GM18909 (cell line): ENCODE measurements at regions not wholly inside any gene's neighbourhood (a gene's known extent, or its start where the extent isn't known, plus 50 kb on each side); places are given as distances from the start of the nearest gene placed in this dataset.
"Not testable (repeated sequence)": the region's sequence is repeated elsewhere in the genome, so short reads cannot be mapped to it uniquely, and the experiment has no call there.

ENCODE experiments used
- ATAC-seq: cut with Tn5 transposase; IDR thresholded peaks from one replicate; pipeline ENCODE4 v1.9.1; 2021; ENCODE audit warnings: mild to moderate bottlenecking; ENCODE audit not compliant: unreplicated experiment, poor library complexity

DNA sequence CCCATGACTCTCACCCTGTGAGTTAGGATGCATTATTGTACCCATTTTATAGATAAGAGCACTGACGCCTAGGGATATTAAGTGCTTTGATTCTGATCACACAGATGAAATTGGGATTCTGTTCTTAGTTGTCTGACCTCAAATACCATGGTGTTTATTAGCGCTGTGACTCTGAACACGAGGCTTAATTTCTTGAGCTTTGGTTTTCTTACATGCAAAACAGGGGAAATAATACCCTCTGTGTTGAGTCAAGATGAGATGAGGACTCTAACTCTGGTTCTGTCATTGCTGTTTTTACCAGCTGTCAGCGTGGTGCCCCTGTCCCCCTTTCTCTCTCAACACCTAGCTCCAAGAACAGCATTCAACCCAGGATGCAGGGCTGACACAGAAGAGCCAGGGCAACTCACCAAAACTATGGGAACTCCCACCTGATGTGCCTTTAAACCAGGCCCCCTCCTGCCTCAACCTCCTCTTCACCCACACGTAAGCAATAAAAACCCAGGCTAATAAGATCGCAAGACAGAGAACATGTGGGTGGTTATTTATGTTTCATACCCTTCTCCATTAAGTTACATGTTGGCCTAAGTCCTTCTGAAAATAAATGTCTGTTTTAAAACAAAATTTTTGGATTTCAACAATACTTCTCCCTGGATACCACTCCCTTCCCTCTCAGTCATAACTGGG is 100.1 kb upstream of the SPATA12 start:
- no peak for ATAC-seq

DNA sequence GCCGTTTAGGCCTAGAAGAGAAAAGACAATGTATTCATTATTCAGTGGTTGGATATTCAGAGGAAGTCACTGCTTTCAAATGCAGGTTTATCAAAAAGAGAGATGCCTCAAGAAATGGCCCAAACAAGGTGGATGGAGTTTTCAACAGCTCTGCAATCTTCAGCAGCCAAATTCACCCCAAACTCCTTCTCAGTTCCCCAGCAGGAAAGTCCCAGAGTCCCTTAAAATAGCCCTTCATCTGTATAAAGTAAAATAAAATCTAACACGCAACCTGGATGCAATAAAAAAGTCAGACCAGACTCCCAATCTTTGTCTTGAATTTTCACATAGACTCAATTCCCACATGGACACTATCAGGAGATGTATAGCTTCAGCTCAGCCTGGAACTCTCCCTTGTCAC is 101.6 kb upstream of the SPATA12 start:
- ATAC-seq, result no peak

DNA sequence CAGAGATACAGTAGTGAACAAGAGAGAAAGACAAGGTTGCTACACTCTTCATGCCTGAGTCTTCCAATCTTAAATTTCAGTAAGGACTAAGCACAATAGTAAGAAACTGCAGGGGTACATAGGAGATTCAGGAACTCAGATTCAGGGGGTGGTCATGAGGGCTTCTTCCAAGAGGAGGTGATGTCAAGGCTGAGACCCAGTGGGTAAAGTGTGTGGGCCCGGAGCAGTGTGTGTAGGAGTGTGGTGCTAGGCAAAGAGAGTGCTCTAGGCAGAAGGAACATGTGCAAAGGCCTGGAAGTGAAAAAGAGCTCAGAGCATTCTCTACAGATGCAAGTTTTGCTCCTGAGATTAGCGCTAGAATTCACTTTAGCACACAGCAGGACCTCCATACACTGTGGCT is 102.9 kb upstream of the SPATA12 start:
- no peak for ATAC-seq

DNA sequence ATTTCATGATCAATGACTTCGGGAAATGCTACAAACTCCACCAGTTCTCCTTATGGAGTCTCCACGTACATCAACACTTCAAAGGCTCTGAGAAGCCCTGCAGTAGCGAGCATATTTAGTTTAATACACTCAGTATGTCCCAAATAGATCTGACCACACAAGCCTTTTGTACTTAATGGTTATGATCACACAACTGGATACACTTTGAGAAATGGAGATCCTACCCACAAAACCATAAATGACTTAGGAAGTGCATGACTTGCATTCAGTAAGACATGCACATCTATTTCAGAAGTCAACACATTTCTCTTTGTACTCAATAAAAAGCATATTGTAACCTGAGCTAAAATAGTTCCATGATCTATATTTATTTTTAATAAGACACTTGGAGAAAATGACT is 103.6 kb upstream of the SPATA12 start:
- ATAC-seq, result no peak

DNA sequence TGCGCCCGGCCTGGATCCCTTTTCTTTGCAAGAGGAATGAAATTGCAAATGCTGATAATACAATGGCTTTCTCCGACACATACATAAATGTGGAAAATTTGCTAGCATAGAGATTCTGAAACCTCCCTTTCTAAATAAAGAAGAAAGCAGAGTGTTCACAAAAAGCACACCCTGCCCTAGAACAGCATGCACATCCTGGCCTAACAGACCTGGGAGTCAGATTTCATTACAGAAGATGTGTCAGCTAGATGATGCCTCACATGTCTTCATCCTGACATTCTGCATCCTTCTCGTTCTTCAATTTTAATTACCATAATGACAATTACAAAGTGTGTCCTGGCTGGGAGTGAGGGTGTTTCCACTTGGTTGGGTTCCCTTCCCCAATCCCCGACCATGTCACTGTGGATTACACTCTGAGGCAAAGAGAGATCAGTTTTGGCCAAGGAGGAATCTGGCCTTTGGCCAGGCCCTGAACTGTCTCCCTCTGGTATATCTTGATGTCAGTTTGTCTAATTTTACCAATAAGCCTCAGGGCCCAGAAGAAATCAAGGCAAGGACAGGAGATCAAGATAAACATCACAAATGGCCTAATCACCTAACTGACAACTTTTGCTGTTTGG is 104.9 kb upstream of the SPATA12 start:
- no peak for ATAC-seq

DNA sequence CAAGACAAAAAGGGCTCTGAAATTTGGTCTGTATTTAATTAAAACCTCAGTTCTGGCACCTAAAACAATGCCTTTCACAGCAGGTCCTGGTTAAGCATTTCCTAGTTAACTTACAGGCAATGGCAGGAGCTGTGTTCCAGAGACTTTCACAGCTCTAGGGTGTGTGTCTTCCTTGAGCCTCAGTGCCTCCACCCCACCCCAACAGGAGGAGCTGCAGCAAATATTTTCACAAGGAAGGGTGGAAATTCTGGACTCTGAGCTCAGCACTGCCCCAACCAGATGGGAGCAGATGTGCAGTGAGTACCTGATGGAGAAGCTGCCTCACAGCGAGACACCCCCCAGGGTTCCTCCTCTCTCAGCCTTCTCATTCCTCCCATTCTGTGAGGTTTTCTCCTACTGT is 106.3 kb upstream of the SPATA12 start:
- no peak for ATAC-seq

DNA sequence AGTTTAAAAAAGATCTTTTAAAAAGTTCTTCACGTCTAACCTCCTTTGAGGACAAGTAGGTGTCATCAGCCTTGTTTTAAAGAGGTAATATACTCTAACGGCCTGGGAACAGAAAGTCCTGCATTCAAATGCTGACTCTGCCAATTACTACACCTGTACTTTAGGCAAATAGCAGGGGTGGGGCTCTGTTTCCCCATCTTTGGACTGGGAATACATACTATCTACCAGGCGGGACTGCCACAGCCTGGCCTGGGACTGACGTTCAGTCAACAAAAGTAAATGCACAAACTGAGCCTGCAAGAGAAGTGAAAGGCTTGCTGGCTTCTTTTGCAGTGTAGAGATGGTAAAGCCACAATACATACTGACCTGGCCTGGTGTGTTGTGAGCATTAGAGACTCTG is 107.6 kb upstream of the SPATA12 start:
- no peak for ATAC-seq

DNA sequence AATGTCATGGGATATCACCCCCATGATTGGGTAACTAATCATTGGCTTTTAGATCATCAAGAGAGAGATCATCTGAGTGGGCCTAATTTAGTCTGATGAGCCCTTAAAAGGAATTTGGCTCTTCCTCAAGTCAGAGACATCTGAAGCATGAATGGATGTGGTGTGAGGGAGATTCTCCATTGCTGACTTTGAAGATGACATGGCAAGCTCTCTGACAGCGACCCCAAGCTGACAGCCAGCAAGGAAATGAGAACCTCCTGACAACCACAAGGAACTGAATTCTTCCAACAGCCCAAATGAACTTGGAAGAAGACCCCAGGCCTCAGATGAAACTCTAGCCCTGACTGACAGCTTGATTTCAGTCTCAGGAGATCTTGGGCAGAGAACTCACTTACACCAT is 108.4 kb upstream of the SPATA12 start:
- ATAC-seq, result no peak

DNA sequence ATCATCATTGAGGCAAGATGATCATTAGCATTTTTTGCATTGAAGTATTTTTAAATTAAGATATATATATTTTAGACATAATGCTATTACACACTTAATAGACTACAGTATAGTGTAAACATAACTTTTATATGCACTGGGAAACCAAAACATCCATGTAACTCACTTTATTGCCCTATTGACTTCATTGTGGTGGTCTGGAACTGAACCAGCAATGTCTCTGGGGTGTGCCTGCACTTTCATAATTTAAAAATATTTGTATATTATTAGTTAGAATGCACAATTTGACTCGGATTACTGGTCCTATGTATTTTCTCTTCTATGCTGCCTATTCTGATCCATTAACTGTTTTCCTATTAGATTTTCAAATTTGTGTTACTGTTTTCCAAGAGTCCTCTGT is 109.1 kb upstream of the SPATA12 start:
- ATAC-seq, result no peak

DNA sequence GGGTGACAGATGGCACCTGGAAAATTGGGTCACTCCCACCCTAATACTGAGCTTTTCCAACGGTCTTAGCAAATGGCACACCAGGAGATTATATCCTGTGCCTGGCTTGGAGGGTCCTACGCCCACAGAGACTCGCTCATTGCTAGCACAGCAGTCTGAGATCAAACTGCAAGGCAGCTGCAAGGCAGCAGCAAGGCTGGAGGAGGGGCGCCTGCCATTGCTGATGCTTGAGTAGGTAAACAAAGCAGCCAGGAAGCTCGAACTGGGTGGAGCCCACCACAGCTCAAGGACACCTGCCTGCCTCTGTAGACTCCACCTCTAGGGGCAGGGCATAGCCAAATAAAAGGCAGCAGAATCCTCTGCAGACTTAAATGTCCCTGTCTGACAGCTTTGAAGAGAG is 115.1 kb upstream of the SPATA12 start:
- not testable (repeated sequence) for ATAC-seq

DNA sequence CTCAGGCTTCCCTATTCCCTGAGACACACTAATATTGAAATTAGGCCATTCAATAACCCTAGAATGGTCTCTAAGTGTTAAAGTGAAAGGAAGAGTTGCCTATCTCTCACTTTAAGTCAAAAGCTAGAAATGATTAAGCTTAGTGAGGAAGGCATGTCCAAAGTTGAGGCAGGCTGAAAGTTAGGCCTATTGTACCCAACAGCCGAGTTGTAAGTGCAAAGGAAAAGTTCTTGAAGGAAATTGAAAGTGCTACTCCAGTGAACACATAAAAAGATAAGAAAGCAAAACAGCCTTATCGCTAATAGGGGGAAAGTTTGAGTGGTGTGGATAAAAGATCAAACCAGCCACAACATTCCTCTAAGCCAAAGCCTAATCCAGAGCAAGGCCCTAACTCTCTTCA is 117.9 kb upstream of the SPATA12 start:
- ATAC-seq, result peak; percentile 59

DNA sequence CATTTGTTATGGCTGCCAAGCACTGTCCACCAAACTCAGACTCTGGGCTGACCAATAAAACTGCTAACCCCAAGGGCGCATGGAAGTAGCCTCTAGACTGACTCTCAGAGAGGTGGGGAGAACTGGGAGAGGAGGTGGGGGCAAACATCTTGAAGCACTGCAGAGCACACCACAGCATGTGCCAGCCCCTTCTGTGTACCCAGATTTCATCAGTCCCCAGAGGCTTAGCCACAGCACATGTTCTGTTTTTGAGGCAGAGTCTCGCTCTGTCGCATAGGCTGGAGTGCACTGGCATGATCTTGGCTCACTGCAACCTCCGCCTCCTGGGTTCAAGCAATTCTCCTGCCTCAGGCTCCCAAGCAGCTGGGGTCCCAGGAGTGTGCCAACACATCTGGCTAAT is 119.5 kb upstream of the SPATA12 start:
- ATAC-seq, result no peak

DNA sequence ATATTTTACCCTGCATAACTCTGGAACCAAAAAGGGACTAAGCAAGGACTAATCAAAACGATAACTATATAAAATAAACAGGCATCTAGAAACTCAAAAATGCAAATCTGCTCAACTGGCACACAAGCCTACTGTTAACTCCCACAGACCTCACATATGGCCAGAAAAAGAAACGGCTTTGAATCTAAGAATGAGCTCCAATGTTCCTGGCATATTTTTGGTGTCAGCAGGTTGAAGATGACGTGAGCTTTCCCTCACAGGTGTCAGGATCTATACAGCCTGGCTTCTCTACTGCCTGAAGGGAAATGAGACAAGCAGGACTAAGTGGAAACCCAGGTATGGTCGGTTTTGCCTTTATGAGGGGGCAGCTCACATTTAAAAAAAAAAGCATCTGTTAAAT is 120.1 kb upstream of the SPATA12 start:
- ATAC-seq, result no peak

DNA sequence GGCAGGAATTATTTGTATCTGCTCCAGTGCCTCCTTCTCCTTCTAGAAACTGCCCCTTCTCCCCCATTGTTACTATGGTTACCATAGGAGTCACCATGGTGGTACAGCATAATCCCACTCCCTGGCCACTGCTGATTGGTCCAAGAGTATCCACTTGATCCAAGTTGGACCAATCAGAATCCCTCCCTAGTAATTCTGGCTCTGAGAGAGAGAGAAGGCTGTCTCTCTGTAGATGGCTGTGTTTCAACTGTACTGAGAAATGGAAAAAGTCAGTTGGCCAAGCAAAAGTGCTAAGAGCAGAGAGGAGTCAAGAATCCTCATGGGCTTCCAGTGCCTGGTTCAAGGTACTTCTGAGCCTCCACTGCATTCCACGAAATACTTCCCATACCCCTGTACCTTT is 120.6 kb upstream of the SPATA12 start:
- ATAC-seq, result no peak

DNA sequence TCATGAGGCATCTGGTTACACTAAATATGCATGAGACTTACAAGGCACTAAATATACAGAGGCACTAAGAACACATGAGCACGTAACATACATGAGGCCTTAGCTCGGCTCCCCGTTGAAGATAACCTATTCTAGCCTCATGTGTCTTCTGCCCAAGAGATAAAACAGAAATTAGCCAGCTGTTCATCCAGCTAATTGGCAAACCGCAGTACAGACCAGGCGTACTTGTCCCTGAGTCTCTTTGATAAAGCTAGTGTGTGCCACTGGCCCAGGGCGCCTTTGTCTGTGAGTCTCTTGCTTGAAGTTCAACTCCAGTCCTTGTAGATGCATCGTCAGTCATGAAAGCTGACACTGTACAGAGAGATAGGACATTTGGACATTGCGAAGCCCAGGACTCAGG is 121.9 kb upstream of the SPATA12 start:
- no peak for ATAC-seq

DNA sequence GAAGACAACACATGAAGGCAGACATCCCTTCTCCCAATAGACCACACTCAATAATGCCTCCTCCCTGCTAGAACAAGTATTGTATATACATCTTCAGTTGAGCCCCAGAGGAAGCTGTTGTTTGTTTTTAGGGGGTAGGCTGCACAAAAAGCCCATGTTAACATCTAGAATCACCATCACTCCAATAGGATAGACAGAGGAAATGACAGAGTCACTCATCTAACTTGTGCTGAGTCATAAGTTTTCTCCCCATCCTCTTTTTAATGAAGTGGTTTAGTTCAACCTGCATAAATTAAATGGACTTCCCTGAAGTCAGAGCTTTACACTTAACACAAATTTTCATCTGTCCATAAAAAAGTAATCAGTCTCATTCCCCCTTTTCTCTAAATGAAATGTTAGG is 122.9 kb upstream of the SPATA12 start:
- no peak for ATAC-seq

DNA sequence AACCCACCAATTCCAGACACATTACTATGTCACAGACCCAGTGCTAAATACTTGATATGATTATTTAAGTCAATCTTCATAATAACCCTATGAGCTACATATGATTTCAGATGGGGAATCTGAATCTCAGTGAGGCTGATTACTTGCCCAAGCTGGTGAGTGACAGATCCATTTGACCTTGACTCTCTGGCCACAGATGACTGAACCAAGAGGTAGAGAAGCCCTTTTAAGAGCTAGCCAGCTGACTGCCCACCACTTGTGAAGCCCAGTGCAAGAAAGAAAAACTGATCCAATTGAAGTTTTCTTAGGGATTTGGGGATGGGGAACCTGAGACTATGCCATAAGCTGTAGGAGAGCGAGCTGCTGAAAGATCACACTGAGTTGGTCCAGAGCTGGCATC is 124.7 kb upstream of the SPATA12 start:
- no peak for ATAC-seq

DNA sequence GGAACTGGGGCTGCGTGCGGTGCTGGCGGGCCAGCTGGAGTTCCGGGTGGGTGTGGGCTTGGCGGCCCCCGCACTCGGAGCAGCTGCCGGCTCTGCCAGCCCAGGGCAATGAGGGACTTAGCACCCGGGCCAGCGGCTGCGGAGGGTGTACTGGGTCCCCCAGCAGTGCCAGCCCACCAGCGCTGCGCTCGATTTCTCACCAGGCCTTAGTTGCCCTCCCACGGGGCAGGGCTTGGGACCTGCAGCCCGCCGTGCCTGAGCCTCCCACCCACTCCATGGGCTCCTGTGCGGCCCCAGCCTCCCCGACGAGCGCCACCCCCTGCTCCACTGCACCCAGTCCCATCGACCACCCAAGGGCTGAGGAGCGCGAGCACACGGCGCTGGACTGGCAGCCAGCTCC is 126.0 kb upstream of the SPATA12 start:
- not testable (repeated sequence) for ATAC-seq

DNA sequence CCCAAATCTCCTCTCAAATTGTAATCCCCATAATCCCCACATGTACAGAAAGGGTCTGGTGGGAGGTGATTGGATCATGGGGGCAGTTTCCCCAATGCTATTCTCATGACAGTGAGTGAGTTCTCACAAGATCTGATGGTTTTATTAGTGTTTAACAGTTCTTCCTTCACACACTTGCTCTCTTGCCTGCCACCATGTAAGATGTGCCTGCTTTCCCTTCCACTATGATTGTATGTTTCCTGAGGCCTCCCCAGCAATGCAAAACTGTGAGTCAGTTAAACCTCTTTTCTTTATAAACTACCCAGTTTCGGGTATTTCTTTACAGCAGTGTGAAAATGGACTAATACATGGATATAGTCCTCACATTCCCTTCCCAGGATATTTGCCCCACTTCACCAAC is 126.7 kb upstream of the SPATA12 start:
- no peak for ATAC-seq

DNA sequence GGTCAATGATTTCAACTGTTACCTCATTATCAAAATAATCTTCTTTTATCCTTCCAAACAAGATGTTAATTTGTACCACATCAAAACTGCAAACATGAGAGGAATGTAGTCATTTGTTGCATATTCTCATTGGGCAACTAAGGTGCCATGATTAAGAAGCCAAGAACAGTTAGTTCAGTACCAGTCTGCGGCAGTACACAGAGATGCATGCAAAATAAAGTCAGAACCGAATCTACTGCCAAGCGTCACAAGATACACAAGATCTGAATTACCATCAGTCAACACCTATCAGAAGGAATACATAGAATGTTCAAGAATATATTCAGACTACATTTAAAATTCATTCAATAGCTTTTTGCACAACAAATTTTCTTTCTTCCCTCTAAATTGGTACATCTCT is 127.6 kb upstream of the SPATA12 start:
- no peak for ATAC-seq

DNA sequence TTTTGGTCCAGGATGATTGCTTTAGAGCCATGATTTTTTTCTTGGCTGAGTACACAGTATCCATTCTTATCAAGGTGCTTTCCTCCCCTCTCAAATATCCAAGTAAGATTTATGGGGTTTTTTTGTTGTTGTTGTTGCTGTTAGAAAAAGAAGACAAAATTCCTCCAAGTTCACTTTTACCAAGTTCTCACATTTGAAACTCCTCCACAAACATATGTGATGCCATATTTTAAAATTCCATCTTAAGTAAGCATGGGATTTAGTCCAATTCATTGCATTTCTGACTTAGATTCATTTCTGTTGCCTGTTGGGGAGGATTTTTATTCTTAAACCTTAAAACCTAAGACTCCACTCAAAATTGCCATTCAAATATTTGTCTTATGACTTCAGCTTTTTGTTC is 128.6 kb upstream of the SPATA12 start:
- no peak for ATAC-seq

DNA sequence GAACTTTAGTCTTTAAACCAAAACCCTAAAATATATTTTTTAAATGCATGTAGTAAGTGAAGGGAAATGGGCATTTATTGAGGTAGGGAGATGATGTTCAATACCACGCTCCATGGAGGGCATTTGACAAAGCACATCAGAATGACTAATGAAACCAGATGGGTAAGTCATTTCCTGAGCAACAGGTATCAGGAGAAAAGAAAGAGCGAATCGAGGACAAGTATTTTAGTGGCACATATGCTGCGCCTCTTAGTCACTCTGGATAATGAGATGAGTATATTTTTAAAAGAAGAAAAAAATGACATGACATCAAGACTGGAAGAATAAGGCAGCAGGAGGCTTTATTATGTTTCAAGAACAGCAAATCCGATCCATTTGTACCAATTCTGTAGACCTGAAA is 129.0 kb upstream of the ARHGEF3 start:
- ATAC-seq, result no peak
